Activated CD4-positive, alpha-beta T cell treated with anti-CD3 and anti-CD28 coated beads for 4 hours (primary cell): ENCODE measurements at regions not wholly inside any gene's neighbourhood (a gene's known extent, or its start where the extent isn't known, plus 50 kb on each side); places are given as distances from the start of the nearest gene placed in this dataset.

Source experiments
- DNase-seq, 2 donors: peaks; one replicate each; pipeline ENCODE4 v3.0.0-alpha.2; 2020

DNA sequence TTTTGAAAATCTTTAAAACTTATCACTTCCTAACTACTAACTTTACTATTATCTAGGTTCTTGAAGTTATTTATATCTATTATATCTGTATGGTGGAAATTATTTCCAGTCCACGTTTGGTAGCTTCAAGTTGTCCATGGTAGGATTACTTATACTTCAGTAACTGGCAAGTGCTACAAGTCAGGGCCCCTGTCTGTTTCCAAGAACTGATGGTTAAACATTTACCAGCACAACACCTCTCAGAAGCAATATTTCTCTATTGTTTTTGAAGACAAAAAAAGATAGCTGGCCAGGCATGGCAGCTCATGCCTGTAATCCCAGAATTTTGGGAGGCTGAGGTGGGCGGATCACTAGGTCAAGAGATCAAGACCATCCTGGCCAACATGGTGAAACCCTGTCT lies 240.4 kb upstream of the RHOBTB1 start:
- DNase-seq, result no peak

DNA sequence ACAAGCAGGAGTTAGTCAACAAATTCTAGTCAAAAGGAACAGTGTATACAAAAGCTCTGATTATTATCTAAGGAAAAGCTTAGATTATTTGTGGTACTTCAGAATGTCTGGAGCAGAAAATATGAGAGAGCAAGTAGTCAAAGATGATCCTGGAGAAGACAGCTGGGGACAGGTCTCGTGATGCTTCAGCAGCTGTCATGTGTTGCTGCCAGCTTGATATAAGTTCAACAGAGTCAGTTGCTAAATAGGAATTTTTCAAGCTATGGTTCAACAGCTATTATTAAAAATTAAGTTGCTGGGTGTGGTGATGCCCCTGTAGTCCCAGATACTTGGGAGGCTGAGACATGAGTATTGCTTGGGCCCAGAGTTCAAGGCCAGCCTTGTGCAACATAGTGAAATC lies 240.0 kb upstream of the RHOBTB1 start:
- DNase-seq, result no peak

DNA sequence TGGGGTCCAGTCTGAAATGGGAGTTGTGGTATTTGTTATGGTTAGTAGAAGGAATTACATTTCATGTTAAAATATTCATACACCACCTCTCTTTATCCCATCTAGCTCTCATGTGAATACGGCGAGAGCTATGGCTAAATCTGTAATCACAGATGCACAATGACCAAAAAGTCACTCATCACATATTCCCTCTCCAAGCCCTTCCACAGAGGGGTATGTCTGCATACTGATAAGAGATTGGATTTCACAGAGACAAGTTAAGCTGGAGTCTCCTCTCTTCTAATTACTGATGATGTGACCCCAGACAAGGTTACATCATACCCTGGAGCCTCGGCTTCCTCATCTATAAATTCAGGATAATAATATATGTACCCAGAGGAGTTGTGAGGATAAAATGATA lies 237.8 kb upstream of the RHOBTB1 start:
- no peak for DNase-seq

DNA sequence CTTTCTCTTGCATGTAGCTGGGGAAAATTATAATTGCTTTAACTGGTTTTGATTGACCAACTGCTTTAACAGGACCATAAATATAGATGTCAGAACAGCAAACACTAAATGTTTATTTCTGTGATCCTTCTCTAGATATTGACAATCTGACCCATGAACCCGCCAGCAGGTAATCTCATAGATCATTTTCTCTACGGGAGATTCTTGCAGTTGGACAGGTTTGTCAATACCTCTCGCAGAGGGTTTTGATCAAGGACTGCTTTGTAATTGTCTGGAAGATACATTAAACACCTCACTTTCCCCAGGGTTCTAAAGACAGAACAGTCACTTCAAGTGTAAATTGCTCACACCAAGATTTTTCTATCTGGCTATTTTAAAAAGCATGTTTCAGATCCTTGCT lies 235.8 kb upstream of the RHOBTB1 start:
- no peak for DNase-seq

DNA sequence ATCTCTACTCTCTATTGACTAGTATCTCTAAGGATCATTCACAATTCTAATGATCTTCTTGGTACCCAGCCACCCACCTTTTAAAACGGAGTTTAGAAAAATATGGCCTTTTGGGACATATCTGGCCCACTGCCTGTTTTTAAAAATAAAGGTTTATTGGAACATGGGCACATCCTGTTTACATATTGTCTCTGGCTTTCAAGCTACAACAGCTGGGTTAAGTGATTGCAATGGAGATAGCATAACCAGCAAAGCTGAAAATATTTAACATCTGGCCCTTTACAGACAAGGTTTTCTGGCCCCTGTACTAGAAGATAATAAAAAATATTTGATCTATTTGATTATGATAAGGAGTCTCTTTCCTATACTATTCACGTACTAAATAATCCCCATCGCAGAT lies 232.4 kb upstream of the RHOBTB1 start:
- DNase-seq, result no peak

DNA sequence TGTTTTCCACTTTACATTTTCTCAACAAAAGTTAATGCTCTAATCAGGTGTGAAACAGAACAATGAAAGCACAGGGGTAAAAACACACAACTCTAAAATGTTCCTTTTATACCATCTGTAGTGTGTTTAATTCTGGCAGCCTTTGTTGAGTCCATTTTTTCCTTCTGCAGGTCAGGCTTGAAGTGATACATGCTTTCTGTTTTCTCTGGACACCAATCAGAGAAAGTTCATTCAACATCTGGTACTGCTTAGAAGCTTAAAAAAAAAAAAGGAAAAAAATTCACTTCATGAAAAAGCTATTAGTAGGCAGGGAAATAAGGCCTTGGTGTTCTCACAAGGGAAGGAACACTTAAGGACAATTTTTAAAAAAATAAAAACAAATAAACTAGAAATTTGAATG lies 231.3 kb upstream of the RHOBTB1 start:
- DNase-seq, result no peak

DNA sequence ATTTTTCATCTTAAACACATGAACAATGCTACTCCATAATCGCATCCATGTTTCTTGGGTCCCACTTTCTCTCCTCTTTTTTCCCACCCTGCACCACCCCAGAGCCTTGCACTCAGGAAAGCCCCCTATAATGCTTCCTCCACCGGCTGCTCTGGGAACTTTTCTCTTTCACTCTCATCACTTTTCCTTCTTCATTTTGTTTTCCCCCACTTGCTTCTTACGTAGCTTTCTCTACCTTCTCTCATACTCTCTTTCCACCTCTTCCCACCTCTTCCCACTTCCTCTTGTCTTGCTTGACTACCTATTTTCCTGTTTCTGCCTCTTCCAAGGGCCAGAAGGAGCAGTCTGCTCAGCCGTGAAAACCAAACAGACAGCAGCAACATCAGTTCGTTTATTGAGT lies 229.5 kb upstream of the RHOBTB1 start:
- no peak for DNase-seq

DNA sequence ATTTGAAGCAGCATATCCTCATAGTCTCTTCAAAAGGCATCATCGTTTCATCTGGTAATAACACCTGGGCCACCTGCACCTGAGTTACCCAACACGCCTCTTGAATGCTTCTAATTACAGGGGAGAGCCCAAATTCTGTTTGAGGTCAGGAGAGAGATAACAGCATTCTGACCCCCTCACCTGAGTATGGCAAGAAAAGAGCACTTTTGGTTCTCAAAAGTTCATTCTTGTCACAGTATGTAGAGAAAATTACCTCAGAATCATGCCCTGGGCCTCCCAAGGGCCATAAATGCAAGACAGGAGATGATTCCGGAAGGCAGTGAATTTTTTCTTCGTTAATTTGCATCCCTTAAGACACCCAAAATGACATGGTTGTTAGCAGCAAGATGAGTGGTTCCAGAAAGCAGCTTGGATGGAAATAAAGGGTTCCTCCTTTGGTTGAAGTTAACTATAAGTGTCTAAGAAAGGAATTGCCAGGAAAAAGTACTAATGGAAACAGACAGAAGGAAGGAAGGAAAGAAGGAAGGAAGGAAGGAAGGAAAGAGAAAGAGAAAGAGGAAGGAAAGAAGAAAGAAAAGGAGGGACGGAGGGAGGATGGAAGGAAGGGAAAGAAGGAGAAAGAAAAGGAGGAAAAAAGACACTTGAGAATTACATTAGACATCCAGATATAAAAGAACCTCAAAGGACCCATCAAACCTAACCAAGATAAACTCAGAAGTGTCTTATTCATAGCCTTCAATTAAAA lies 228.4 kb upstream of the RHOBTB1 start:
- no peak for DNase-seq

DNA sequence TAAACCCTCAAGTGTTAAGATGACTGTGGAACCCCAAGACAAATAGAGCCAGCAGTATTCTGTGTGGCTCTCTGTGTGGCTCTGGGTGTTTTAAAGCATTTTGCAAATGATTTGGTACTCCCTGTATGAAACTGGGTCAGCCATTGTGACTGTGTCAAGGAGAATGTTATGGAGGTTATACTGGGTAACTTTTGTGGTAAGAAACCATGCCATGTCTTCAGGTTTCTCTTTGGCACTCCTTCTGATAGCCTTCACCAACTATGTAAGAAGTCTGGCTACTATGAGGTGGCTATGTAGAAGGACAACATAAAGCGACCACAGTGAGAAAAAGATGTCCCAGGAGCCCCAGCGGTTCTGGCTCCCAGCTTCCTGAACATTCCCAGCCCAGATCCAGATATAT lies 226.6 kb upstream of the RHOBTB1 start:
- DNase-seq, result no peak

DNA sequence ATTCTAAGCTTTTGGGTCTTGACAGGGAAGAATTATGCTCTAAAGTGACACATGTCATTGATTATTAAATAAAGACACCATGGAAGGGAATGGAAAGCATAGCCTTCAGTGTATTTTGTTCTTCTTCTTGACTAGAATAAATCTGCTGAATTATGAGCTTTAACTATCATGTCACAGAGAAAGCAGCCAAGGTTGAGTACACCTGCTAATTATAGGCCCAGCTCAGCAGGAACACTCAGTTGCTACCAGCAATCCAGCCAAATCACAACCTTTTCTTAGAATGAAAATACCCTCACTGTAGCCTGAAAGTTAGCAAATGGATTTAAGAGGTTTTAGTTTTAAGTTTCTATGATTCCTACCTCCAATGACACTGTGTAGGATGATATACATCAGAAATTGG lies 225.3 kb upstream of the RHOBTB1 start:
- DNase-seq, result no peak

DNA sequence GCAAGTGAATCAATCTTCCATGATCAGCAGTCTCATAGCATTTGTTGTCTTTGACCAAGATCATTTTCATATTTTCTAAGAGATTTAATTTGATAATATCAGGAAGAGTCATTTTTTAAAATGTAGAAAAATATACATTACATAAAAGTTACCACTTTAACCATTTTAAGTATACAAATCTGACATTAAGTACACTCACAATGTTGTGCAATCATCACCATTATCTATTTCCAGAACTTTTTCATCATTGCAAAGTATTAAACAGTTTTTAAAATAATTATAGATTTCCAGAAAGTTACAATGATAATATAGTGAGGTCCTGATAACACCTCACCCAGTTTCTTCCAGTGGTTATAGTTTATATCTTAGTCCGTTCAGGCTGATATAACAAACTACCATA lies 222.5 kb upstream of the RHOBTB1 start:
- no peak for DNase-seq

DNA sequence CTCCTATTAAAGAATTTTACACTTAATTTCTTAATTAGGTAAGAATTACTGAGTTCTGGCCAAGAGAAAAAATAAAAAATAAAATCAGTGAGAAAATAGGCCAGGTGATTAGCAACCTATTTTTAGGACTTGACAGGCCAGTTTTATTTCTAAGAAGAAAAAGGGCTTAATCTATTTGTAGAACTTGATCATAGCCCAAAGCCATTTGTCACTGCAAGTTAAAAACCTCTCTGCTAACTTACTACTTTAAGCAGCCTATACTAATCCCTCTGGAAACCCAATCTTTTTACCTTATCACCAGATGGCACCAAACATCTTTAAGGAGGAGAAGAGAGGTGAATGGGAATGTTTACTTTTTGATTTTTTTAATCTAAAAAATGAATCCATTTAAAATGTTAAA lies 222.1 kb upstream of the RHOBTB1 start:
- no peak for DNase-seq

DNA sequence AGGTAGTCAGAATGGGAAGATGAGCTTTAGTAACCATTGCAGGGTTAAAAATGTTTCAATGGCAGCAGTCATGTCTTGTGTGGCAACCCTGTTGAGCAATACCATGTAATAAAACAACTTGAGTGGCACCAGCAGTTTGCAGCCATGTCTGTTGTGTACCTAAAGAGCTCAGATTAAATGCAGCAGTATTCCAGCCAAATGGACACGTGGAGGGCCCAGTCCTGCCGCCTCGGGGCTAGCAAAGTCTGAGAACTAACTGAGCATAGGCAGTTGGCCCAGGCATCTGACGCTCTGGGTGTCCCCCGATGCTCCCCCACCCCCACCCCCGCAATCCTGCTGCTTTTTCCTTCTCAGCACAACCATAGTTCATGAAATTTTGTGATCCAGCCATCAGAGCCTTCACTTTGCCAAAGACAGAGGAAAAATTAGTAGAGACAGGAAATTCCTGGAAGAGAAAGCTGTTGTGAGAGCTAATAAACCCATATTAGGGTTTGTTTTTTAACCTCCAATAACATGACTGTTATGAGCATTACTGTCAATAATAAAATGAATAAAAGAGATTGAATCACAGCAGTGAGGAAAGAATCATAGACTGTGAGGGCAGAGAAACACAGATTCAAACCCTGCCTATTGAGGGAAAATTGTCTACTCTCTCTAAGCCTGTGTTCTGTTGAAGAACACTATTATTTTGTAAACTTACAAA lies 220.6 kb upstream of the RHOBTB1 start:
- DNase-seq, result no peak

DNA sequence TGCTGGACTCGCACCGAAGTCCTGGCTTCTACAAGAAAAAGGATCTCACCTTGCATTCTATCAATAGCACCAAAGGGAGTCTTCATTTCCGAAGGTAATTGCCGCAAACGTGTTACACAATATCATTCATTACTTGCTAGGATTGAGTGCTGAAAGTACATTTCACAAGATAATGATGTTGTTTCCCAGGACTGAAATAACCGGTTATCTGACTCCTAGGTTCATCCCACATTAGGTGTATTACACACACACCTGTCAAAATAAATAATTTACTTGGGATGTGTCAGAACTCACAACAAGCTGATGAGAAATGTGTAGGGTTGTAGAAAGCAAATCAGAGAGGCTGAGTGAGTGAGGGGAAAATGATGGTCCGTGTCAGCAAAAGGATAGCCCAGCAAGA lies 219.4 kb upstream of the RHOBTB1 start:
- no peak for DNase-seq

DNA sequence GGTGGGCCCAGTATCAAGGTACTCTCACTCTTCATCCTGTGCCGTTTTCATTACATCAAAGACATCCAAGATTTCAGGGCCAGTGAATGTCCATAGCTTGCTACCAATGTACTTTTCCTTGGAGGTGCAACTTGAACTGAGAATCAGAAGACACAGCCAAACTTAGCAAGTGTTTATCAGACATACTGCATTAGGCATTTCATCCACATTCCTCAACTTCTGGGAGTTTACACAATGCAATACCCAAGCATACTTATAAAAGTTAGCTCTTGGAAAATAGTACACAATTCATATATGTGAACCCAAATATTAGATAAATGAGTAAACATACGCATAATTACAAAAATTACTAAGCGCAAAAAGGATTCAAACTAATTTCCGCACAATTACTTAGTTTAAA lies 216.3 kb upstream of the RHOBTB1 start:
- no peak for DNase-seq

DNA sequence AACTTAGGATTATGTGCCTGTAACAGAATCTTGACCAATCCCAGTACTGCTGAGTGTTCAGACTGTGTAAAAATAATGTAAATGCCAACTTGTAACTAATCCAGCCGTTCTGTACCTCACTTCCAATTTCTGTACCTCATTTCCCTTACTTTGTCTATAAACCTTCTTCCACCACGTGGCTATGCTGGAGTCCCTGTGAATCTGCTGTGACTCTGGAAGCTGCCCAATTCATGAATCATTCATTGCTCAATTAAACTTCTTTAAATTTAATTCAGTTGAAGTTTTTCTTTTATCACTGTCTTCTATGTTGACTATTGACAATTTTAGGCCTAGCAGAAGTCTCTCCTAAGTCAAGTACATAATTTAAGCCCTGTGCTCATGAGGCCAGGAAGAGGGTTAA lies 215.3 kb upstream of the RHOBTB1 start:
- no peak for DNase-seq

DNA sequence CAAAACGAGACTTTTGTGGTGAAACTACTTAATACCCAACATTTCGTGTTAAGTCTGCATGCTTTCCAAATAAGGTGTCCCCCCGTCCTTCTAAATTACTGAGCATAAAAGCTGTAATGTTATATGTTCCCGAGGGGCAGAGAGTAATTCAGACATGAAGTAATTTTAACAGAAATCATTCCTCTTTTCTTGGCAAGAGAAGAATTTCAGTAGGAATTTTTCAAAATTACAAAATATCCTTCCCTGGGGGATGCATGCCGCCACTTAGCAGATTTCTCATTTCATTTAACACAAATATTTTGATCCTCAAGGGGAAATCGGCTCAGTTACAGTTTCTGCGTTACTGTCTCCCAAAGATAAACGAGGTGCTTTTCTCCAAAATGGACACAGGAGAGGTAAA lies 213.2 kb upstream of the RHOBTB1 start:
- DNase-seq, result no peak

DNA sequence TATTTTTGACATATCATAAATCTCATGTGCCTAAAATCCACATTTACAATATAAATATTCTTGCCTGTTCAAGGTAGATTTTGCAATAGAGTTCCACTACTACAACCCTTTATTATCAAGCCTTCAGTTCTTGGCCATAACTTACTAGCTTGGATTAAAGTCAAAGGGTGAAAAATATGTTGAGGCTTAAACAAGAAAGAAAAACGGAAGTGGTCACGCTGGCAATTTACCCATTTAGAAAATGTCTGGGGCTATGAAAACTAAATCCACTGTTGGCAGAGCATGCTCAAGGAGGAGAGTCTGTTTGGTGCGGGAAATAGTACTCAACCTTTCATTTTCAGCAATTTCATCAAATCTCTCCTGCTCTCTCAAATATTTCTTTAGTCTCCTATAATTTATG lies 209.8 kb upstream of the RHOBTB1 start:
- no peak for DNase-seq

DNA sequence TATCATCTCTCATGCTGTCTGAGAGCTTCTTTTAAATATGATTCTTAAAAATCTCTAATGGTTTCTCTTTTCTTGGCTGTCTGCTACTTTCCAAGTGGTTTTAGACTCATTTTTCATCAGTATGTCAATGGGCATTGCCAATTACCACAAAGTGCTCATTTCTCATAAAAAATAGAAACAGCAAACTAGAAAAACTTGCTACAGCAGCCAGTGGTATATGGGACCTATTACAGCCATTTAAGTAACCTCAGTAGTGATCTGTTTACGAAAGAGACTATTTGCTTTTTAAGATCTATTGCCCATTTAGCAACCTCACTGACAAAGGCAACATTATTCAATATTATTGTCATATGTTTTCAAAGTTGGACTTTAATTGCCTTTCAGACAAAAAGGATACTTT lies 207.1 kb upstream of the RHOBTB1 start:
- DNase-seq, result no peak

DNA sequence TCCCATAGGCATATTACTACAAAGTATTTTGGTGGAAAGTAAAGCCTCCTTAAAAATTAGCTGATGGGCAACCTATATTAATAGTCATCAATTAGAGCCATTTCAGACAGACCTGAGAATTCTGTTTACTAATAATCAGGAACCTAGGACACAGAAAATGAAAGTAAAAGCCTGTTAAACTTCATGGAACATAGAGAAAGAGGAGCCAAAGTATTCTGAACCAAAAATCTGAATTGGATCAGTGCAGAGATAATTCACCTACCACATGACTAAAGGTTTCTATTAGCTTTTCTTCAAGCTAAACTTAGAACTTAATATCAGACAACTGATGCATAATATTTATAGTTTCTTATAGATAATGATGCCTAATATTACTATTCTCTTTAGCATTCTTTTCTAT lies 204.5 kb upstream of the RHOBTB1 start:
- no peak for DNase-seq

DNA sequence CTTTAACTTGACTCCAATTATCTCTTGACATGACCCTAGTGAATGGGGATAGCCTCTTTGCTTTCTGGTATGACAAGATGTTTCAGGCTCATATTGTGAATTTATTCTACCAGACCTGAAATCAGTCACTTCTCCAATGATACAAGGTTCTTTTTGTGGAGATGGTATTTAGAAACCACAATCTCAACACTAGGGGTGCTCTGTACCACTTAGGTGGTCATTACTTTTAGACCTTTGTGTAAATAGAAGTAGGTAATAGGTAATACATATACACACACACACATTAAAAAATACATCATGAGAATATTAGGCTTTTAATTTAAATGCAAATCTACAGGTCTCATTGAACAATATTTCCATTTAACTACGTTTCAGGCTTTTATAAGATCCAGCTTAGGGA lies 199.0 kb upstream of the RHOBTB1 start:
- DNase-seq, result no peak

DNA sequence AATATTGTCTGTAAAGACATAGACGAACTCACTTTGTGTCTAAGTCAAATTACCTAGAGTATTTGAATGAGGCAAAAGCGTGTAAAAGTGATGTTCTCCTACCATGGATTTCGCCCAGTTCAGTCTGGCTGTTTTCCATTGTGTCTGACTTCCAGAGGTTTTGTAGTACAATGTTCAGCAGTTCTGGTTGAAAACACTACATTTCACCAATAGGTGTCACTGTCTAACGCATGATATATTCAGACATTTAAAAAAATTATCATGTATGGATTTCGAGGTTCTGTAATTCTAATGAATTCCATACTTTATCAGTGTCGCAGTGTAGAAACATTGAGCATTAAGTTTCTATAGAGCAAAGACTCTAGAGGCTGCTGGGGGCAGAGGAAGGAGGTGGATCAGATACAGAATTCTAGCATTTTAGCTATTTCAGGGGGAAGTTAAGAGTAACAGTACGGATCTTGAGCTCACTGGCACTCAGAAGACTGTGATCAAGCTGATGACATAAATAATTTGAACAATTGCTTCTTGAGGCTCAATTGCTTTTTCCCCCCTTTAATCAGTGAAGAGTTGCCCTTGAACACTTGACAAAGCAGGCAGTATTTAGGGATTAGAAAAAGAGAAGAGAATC lies 196.9 kb upstream of the RHOBTB1 start:
- DNase-seq, result no peak

DNA sequence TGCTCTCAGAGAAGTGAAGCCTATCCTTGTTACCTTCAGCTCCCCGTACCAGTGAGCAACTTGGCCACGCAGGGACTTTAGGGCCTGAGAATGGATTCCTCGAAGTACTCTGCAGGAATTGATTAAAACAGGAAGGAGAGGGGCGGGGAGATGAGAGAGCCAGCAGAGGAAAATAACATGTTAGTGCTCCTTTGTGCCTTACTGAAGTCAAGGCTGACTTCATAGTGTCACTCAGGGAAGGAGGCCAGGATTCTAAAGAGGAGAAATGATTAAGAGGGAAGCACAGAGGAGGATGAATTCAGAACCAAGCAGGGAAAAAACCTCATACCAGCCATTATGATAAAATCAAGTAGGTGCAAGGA lies 195.6 kb upstream of the RHOBTB1 start:
- DNase-seq, result no peak

DNA sequence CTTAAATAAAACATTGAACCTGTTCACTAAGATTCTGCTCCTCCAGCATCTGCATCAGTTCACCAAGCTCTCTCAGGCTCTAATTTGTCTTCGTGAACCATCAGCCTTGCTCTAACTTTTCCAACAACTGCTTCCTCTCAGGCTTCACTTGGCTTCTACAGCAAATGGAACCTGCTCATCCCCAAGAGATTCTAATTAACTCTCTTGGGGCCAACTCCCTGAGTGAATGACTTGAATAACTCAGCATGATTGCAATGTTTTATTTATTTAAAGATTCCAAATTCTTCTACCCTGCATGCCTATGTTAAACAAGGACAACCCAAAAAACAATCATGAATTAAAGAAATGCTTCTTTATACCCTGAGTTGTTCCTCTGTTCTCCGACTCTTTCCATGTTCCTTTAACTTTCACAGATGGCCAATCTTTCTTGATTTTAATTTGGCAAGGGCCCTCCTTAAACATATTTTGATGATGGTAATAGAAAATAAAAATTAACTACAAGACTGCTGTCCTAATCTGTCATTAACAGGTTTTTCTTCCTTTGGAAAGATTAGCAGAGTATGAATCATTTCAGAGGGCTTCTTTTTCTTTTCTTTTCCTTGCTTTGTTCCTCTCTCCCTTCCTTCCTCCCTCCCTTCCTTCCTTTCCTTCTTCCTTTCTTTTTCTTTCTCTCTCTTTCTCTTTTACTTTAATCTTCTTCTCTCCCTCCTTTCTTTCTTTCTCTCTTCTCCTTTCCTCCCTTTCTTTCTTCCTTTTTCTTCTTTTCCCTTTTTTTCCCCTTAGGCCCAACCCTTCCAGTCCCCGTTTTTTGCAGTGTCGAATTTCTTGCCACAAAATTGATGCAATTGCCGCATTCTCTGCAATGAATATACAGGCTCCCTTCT lies 195.0 kb upstream of the RHOBTB1 start:
- no peak for DNase-seq
